Brain microvascular endothelial cell (primary cell): ENCODE measurements at regions not wholly inside any gene's neighbourhood (a gene's known extent, or its start where the extent isn't known, plus 50 kb on each side); places are given as distances from the start of the nearest gene placed in this dataset.

Source experiments
- DNase-seq: peaks from one replicate; pipeline ENCODE4 v3.0.0-alpha.2; 2020
- H3K27ac ChIP-seq: fragments of 250-450 bp; sonication (Bioruptor Pico); 2 replicates; pipeline ENCODE4 v1.5.1; 2020; ENCODE audit warnings: mild to moderate bottlenecking, moderate library complexity
- H3K27me3 ChIP-seq: fragments of 250-450 bp; sonication (Bioruptor Pico); replicated peaks from 2 replicates; pipeline ENCODE4 v1.5.1; 2020; ENCODE audit warnings: mild to moderate bottlenecking
- H3K36me3 ChIP-seq: fragments of 250-450 bp; sonication (Bioruptor Pico); replicated peaks from 2 replicates; pipeline ENCODE4 v1.5.1; 2020; ENCODE audit warnings: mild to moderate bottlenecking
- H3K4me3 ChIP-seq: 2 replicates; pipeline ENCODE4 v1.5.1; 2011; ENCODE audit warnings: low read depth, mild to moderate bottlenecking, control low read depth, low read length, moderate library complexity
- in situ Hi-C: cut with HindIII; loops from 2 replicates; pipeline ENCODE4 v1.10.0; 2017; ENCODE audit warnings: low sequenced_read_pairs, low pct_ligation_motif_present
- TF ChIP-seq, protein P1 (sequence below): IDR thresholded peaks from 2 replicates; pipeline ENCODE4 v1.5.1; 2011; ENCODE audit warnings: low read depth, mild to moderate bottlenecking, moderate library complexity, low read length, control low read depth, inconsistent platforms; ENCODE audit errors: missing control alignments

DNA sequence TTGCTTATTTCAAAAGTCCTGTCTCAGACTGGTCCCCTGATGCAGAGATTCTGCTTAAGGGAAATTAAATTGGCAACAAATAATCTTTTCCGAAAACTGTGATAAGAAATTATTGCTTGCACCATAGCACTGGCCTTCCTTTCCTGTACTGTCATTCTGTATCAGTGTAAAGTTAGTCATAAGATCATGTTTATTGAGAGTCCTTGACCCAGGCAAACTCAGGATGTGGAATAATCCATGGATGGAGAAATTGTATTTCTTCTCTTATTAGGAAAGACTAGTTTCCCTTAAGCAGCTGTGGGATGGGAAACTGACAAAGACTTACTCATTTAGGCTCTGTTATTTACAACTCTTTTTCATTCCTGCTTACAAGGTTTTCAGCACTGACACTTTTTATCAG, 83.0 kb upstream of the RANBP6 start:
- no peak for DNase-seq
- no peak overlapping the region for H3K27ac ChIP-seq
- no peaks in the 10 kb centered on the region for H3K27me3 ChIP-seq
- in situ Hi-C loops, result no loop called here
- no peaks in the 10 kb centered on the region for H3K36me3 ChIP-seq
- no peak overlapping the region for H3K4me3 ChIP-seq
- TF ChIP-seq, protein P1, sequence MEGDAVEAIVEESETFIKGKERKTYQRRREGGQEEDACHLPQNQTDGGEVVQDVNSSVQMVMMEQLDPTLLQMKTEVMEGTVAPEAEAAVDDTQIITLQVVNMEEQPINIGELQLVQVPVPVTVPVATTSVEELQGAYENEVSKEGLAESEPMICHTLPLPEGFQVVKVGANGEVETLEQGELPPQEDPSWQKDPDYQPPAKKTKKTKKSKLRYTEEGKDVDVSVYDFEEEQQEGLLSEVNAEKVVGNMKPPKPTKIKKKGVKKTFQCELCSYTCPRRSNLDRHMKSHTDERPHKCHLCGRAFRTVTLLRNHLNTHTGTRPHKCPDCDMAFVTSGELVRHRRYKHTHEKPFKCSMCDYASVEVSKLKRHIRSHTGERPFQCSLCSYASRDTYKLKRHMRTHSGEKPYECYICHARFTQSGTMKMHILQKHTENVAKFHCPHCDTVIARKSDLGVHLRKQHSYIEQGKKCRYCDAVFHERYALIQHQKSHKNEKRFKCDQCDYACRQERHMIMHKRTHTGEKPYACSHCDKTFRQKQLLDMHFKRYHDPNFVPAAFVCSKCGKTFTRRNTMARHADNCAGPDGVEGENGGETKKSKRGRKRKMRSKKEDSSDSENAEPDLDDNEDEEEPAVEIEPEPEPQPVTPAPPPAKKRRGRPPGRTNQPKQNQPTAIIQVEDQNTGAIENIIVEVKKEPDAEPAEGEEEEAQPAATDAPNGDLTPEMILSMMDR, result no peak

DNA sequence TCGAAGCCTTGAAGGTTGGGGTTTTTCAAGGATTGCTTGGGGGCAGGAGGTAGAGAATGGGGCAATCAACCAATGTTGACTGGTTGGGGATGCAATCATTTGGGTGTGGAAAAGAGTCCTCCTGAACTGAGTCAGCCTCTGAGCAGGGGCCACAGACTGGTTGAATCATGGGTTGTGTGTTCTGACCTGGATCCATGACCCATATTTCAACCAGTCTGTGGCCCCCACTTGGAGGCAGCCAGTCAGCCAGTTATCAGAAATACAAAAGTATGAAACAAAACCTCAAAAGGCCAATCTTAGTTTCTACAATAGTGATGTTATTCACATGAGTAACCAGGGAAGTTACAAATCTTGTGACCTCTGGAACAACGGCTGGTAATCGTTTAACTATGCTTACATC, 81.4 kb upstream of the RANBP6 start:
- no peaks in the 10 kb centered on the region for H3K36me3 ChIP-seq
- TF ChIP-seq, protein P1, result no peak
- in situ Hi-C loops, result no loop called here
- H3K27me3 ChIP-seq, result no peaks in the 10 kb centered on the region
- H3K4me3 ChIP-seq, result no peak overlapping the region
- peak; percentile 16 for DNase-seq
- no peak overlapping the region for H3K27ac ChIP-seq

DNA sequence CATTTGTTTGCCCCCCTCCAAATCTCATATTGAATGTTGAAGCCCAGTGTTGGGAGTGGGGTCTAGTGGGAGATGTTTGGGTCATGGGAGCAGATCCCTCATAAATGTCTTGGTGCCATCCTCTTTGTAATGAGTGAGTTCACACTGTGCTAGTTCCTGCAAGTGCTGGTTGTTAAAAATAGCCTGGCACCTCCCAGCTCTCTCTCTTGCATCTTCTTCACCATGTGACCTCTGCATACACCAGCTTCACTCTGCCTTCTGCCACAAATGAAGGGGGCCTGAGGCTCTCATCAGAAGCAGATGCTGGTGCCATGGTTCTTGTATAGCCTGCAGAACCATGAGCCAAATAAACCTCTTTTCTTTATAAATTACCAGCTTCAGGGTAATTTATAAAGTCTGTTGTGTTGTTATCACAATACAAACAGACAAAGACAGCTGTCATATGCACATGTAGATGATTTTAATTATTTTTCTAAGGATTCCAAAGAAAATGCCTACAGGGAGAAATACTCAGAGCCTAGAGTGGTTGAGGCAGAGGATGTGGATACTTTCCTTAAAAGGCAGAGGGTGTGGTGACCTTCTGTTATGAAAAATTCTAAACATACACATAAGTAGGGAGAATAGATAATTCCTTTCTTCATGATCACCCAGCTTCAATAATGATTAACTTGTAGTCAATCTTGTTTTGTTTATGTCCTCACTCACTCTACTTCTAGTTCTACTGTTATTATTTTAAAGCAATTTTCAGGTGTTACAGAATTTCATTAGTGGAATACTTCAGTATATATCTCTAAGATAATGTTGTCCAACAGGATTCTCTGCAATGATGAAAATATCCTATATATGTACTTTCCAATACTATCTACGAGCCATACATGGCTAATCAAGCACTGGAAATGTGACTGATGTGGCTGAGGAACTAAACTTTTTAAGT, 75.1 kb upstream of the RANBP6 start:
- Histone ChIP-seq H3K4me3 (no peak overlapping the region), H3K27me3 (no peaks in the 10 kb centered on the region), H3K36me3 (no peaks in the 10 kb centered on the region), H3K27ac (no peak overlapping the region)
- in situ Hi-C loops, result no loop called here
- TF ChIP-seq, protein P1, result no peak
- no peak for DNase-seq

- Histone ChIP-seq H3K36me3 (no peaks in the 10 kb centered on the region), H3K27ac (no peak overlapping the region), H3K27me3 (no peaks in the 10 kb centered on the region), H3K4me3 (no peak overlapping the region)
- in situ Hi-C loops, result no loop called here
- no peak for DNase-seq
- TF ChIP-seq, protein P1, result no peak
These were observed 73.9 kb upstream of the RANBP6 start for GRCh38 chr9:6089300-6089699.

DNA sequence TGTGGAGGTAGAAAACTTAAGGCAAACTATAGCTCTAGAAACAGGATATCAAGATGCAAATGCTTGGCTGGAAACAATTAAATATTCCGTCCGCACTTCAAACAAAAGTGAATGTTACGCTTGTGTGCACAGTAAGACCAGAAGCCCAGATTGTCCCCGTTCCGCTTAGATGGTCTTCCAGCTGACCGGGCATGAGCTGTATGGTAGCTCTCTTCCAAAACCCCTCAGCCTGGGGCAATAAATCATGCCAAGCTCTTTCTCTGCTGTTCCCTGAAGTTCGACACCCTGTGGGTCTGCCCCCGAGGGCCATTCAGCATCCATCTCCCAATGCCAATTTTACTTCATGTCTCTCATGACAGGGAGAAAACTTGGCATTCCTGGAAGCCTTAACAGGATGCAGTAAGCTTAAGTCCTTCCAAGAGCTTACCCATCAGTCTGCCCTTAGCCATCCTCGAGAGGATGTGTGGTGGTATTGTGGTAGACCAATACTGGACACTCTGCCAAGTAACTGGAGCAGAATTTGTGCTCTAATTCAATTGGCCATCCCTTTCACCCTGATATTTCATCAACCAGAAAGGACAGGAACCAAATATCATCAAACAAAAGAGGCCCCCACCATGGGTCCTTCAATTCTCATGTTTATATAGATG, 70.7 kb upstream of the RANBP6 start:
- no peak for DNase-seq
- no peak overlapping the region for H3K27ac ChIP-seq
- TF ChIP-seq, protein P1, result no peak
- in situ Hi-C loops, result no loop called here
- no peak overlapping the region for H3K4me3 ChIP-seq
- no peaks in the 10 kb centered on the region for H3K36me3 ChIP-seq
- H3K27me3 ChIP-seq, result no peaks in the 10 kb centered on the region
